Stomach (tissue), 8 donors: ENCODE measurements at regions not wholly inside any gene's neighbourhood (a gene's known extent, or its start where the extent isn't known, plus 50 kb on each side); places are given as distances from the start of the nearest gene placed in this dataset.

Experiments
- DNase-seq, 2 donors: peaks; one replicate each; pipeline versions ENCODE4 v3.0.0 to v3.0.0-alpha.2; 2013 to 2019
- H3K27ac ChIP-seq, 5 donors: fragments of 200-600 bp in 4 of 5; sonication (generic) in 4 of 5; one replicate each; pipeline ENCODE4 v1.5.1; 2013 to 2019; ENCODE audit warnings: mild to moderate bottlenecking in 1 of 5, moderate library complexity in 1 of 5
- H3K27me3 ChIP-seq, 3 donors: fragments of 200-600 bp; sonication (generic); one replicate each; pipeline ENCODE4 v1.5.1; 2017 to 2019; ENCODE audit warnings: mixed run types in 1 of 3
- H3K36me3 ChIP-seq, 4 donors: fragments of 200-600 bp; sonication (generic); 1 replicate in 3 of 4; 2 replicates in 1 of 4; pipeline ENCODE4 v1.5.1; 2016 to 2019
- H3K4me1 ChIP-seq, 4 donors: fragments of 200-600 bp; sonication (generic); one replicate each; pipeline ENCODE4 v1.5.1; 2016 to 2019
- H3K4me3 ChIP-seq, 4 donors: fragments of 200-600 bp; sonication (generic) in 3 of 4; one replicate each; pipeline ENCODE4 v1.5.1; 2016 to 2019; ENCODE audit warnings: mild to moderate bottlenecking in 1 of 4
- H3K9me3 ChIP-seq, 4 donors: fragments of 200-600 bp; sonication (generic); one replicate each; pipeline ENCODE4 v1.5.1; 2016 to 2019
- CTCF ChIP-seq, 7 experiments: fragments of 450-650 bp in 4 of 7; fragments of 200-600 bp in 3 of 7; sonication (generic) in 3 of 7; IDR thresholded peaks; one replicate each; pipeline ENCODE4 v1.5.1; 2016 to 2019; ENCODE audit warnings: antibody characterized with exemption in 7 of 7, control low read depth in 2 of 7, mild to moderate bottlenecking in 1 of 7
- EP300 ChIP-seq: sonication (generic); formaldehyde crosslinking; IDR thresholded peaks from one replicate; pipeline ENCODE4 v1.6.1; 2017; ENCODE audit warnings: antibody characterized with exemption
- POLR2A ChIP-seq, 4 donors: fragments of 450-650 bp; IDR thresholded peaks; one replicate each; pipeline ENCODE4 v1.6.1; 2016; ENCODE audit warnings: antibody characterized with exemption in 4 of 4, control low read depth in 2 of 4, mild to moderate bottlenecking in 1 of 4, moderate library complexity in 1 of 4
- POLR2AphosphoS5 ChIP-seq, 3 donors: sonication (generic); formaldehyde crosslinking; IDR thresholded peaks; one replicate each; pipeline ENCODE4 v1.6.1; 2016; ENCODE audit warnings: antibody characterized with exemption in 3 of 3
- WGBS, 5 donors: extraction: QIAGEN DNeasy Blood & Tissue Kit in 3 of 5; methylation state at CpG; one replicate each; pipeline versions ENCODE4 v1.1.5 to v1.1.7; 2013 to 2018; 5-methylcytosine and 5-hydroxymethylcytosine counted together
- intact Hi-C: fragments of 100-400 bp; cut with DNase I; formaldehyde crosslinking; loops from one replicate; pipeline ENCODE4 v1.15.1; 2023; ENCODE audit warnings: low total_unique reads
- donor health status: healthy with polysubstance abuse.
- donor health status: Bipolar disorder and iron deficiency.
- donor health status: healthy.

GRCh38 chr2:240219208-240219890 lies 78.9 kb upstream of the OTOS start:
- intact Hi-C loops = no loop called here
- DNase-seq = peak in 1 of 2 donors; percentile 3
- no peak for TF ChIP-seq POLR2A (IDR thresholded peaks at IDR 0.05)
- TF ChIP-seq CTCF (IDR thresholded peaks at IDR 0.05) = no peak
- no peak for TF ChIP-seq POLR2AphosphoS5 (IDR thresholded peaks at IDR 0.05)
- TF ChIP-seq EP300 = no peak
- Histone ChIP-seq H3K4me1 (no peaks in the 10 kb centered on the region), H3K36me3 (no peaks in the 10 kb centered on the region), H3K27ac (no peak overlapping the region), H3K27me3 (peaks cover 0 to 23% (median 0%) of the 10 kb centered on the region in 3 donors), H3K4me3 (no peak overlapping the region), H3K9me3 (no peaks in the 10 kb centered on the region)
- 84 to 90% (median 86%) methylated on average over 15 to 16 of the region's 16 CpGs for WGBS, 5 donors

- Histone ChIP-seq H3K9me3 (no peaks in the 10 kb centered on the region), H3K27ac (no peak overlapping the region), H3K36me3 (no peaks in the 10 kb centered on the region), H3K4me1 (no peaks in the 10 kb centered on the region), H3K27me3 (peaks cover 0 to 20% (median 3%) of the 10 kb centered on the region in 3 donors), H3K4me3 (no peak overlapping the region)
- DNase-seq = no peak
- 27 to 41% (median 28%) methylated on average over 3 of the region's 3 CpGs for WGBS, 5 donors
- intact Hi-C loops = no loop called here
- TF ChIP-seq POLR2AphosphoS5 (IDR thresholded peaks at IDR 0.05) (no peak), EP300 (no peak), CTCF (IDR thresholded peaks at IDR 0.05) (no peak), POLR2A (IDR thresholded peaks at IDR 0.05) (no peak)
These were observed 79.9 kb upstream of the OTOS start for GRCh38 chr2:240220371-240220770.

- H3K27me3 ChIP-seq = peaks cover 0 to 29% (median 4%) of the 10 kb centered on the region in 3 donors
- TF ChIP-seq POLR2AphosphoS5 (IDR thresholded peaks at IDR 0.05) = no peak
- TF ChIP-seq CTCF (IDR thresholded peaks at IDR 0.05) = no peak
- no peaks in the 10 kb centered on the region for H3K36me3 ChIP-seq
- WGBS, 5 donors = 64 to 77% (median 66%) methylated on average over 7 of the region's 7 CpGs
- peak in 1 of 2 donors; percentile 13 for DNase-seq
- intact Hi-C loops = no loop called here
- no peak overlapping the region for H3K4me3 ChIP-seq
- no peaks in the 10 kb centered on the region for H3K4me1 ChIP-seq
- H3K27ac ChIP-seq = no peak overlapping the region
- H3K9me3 ChIP-seq = peaks cover 0 to under 1% (median 0%) of the 10 kb centered on the region in 4 donors
These were observed 83.2 kb upstream of the OTOS start for GRCh38 chr2:240223631-240224030.

- WGBS, 5 donors = 63 to 73% (median 70%) methylated on average over 5 of the region's 5 CpGs
- peaks cover 0 to 34% (median 4%) of the 10 kb centered on the region in 3 donors for H3K27me3 ChIP-seq
- H3K4me1 ChIP-seq = no peaks in the 10 kb centered on the region
- no peak for TF ChIP-seq CTCF (IDR thresholded peaks at IDR 0.05)
- no peak for TF ChIP-seq EP300
- no peak for TF ChIP-seq POLR2A (IDR thresholded peaks at IDR 0.05)
- intact Hi-C loops = no loop called here
- no peaks in the 10 kb centered on the region for H3K36me3 ChIP-seq
- peak in 1 of 2 donors; percentile 9 for DNase-seq
- H3K4me3 ChIP-seq = no peak overlapping the region
- no peak overlapping the region for H3K27ac ChIP-seq
- H3K9me3 ChIP-seq = peaks cover 0 to 11% (median 9%) of the 10 kb centered on the region in 4 donors
These were observed 84.2 kb upstream of the OTOS start for GRCh38 chr2:240224676-240225075.
